ENCODE measurements at regions not wholly inside any gene's neighbourhood (a gene's known extent, or its start where the extent isn't known, plus 50 kb on each side); places are given as distances from the start of the nearest gene placed in this dataset.

- TF ChIP-seq REST (IDR thresholded peaks at IDR 0.05; ENCODE audit: low read depth, low read length) (0 out of 2 replicates have a peak, but pooled peaks have one; percentile 47), ELF1 (IDR thresholded peaks at IDR 0.05) (no peak), RAD21 (IDR thresholded peaks at IDR 0.05; ENCODE audit: low read length) (peak; percentile 94), FOXM1 (IDR thresholded peaks at IDR 0.05; ENCODE audit: low read depth) (no peak), TCF12 (IDR thresholded peaks at IDR 0.05) (peak; percentile 98), JUND (IDR thresholded peaks at IDR 0.05) (peak; percentile 98), YY1 (IDR thresholded peaks at IDR 0.05; ENCODE audit: low read depth) (no peak), RFX5 (IDR thresholded peaks at IDR 0.05; ENCODE audit: low read length) (no peak), MXI1 (IDR thresholded peaks at IDR 0.05; ENCODE audit: low read depth, low read length) (0 out of 2 replicates have a peak, but pooled peaks have one; percentile 18), EZH2phosphoT487 (IDR thresholded peaks at IDR 0.05; ENCODE audit: borderline replicate concordance, low read depth) (no peak)
Measured at GRCh38 chr14:59028476-59029202, 159.8 kb upstream of the DAAM1 start (continued).

- no peaks in the 10 kb centered on the region for H3K9me3 ChIP-seq
- peaks cover 6% of the 10 kb centered on the region for H3F3A ChIP-seq (replicated peaks; ENCODE audit: insufficient read depth)
- H3K4me2 ChIP-seq, result peak overlapping the region; percentile 23; the same call in 1 of the 2 replicates
- H3K4me1 ChIP-seq (ENCODE audit: control insufficient read depth in 1 of 2, insufficient read depth in 2 of 2, low read depth in 1 of 2, low read length in 1 of 2), result peaks cover 0 to 5% of the 10 kb centered on the region in 2 experiments; a peak in 2 of 4 replicates
- CTCF ChIA-PET, result interaction anchor here (0.8 to 2.1 kb wide), 2 partner anchors 12 to 91 kb away, joined by 3 to 5 read pairs; no protein-coding TSS in a partner anchor
- no peak overlapping the region for H3K9ac ChIP-seq
- no peaks in the 10 kb centered on the region for H3K27me3 ChIP-seq (ENCODE audit: insufficient read depth)
- no peaks in the 10 kb centered on the region for H3K36me3 ChIP-seq (replicated peaks in 1 of 2; ENCODE audit: control insufficient read depth in 1 of 2, insufficient read depth in 2 of 2, low read length in 1 of 2)
- DNase-seq, result no peak
- H3K79me2 ChIP-seq (ENCODE audit: insufficient read depth), result no peaks in the 10 kb centered on the region
- H4K20me1 ChIP-seq (ENCODE audit: insufficient read depth), result no peaks in the 10 kb centered on the region
- POLR2A ChIA-PET, result no interaction called here
- H3K4me3 ChIP-seq (ENCODE audit: low read depth in 2 of 2, low read length in 1 of 2), result no peak overlapping the region
- H3K9me2 ChIP-seq, result no peaks in the 10 kb centered on the region
- H3K27ac ChIP-seq (ENCODE audit: low read depth in 2 of 2, low read length in 1 of 2), result no peak overlapping the region
- TF ChIP-seq PBX3 (IDR thresholded peaks at IDR 0.05) (peak; percentile 24), NFIC (IDR thresholded peaks at IDR 0.05; ENCODE audit: borderline replicate concordance) (0 out of 2 replicates have a peak, but pooled peaks have one; percentile 3), ELF1 (IDR thresholded peaks at IDR 0.05) (no peak)
- H2AFZ ChIP-seq (ENCODE audit: low read depth), result no peak overlapping the region
Measured at GRCh38 chr14:59032826-59033225, 155.6 kb upstream of the DAAM1 start.
